Bronchial epithelial cell (primary cell): ENCODE measurements at regions not wholly inside any gene's neighbourhood (a gene's known extent, or its start where the extent isn't known, plus 50 kb on each side); places are given as distances from the start of the nearest gene placed in this dataset.
"Not testable (repeated sequence)": the region's sequence is repeated elsewhere in the genome, so short reads cannot be mapped to it uniquely, and the experiment has no call there.

Experiments used
- DNase-seq: peaks from one replicate; pipeline ENCODE4 v3.0.0-alpha.2; 2010; ENCODE audit warnings: low read depth
- FAIRE-seq: peaks from 2 replicates; lab custom pipeline; 2011; peaks lifted over from hg19 to GRCh38; lab: Jason Lieb, UNC
- H3K27me3 ChIP-seq: 2 replicates; pipeline ENCODE4 v1.5.1; 2011; ENCODE audit warnings: low read length; ENCODE audit not compliant: control insufficient read depth, insufficient read depth
- H3K36me3 ChIP-seq: 2 replicates; pipeline ENCODE4 v1.5.1; 2011; ENCODE audit warnings: low read length; ENCODE audit not compliant: control insufficient read depth, insufficient read depth
- H3K4me3 ChIP-seq: 2 replicates; pipeline ENCODE4 v1.5.1; 2011; ENCODE audit warnings: mild to moderate bottlenecking, low read depth, low read length, control low read depth
- TF ChIP-seq, protein P1 (sequence below): IDR thresholded peaks from 2 replicates; pipeline ENCODE4 v1.5.1; 2011; ENCODE audit warnings: mild to moderate bottlenecking, moderate library complexity, low read length, control low read depth, inconsistent platforms; ENCODE audit not compliant: insufficient read depth, severe bottlenecking

DNA sequence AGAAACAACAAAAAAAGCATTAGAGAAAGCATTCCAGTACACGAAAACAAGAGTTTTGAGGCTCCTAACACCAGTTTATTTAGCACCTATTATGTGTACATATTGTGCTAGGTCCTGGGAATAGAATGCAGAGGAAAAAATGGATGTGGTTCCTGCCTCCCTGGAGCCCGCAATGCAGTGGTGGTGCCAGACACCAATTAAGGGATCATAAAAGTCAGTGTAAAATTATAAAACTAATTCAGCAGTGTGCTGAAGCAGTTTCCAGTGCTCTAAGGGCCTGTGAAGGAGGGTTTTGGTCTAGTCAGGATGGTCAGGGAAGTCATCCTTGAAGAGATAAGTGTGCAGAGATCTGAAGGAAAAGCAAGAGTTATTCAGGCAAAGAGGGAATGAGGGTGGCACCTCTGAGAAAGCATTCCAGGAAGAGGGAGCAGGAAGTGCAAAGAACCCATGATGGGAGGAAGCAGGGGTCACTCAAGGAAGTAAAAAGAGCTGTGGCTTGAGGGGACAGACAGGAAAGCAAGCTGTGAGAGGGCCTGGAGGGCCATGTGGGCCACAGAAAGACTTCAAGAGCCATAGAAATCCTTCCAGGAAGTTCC, 65.2 kb upstream of the IFNLR1 start:
- Histone ChIP-seq H3K36me3 (no peaks in the 10 kb centered on the region), H3K27me3 (no peaks in the 10 kb centered on the region), H3K4me3 (no peak overlapping the region)
- no peak for FAIRE-seq
- TF ChIP-seq, protein P1, sequence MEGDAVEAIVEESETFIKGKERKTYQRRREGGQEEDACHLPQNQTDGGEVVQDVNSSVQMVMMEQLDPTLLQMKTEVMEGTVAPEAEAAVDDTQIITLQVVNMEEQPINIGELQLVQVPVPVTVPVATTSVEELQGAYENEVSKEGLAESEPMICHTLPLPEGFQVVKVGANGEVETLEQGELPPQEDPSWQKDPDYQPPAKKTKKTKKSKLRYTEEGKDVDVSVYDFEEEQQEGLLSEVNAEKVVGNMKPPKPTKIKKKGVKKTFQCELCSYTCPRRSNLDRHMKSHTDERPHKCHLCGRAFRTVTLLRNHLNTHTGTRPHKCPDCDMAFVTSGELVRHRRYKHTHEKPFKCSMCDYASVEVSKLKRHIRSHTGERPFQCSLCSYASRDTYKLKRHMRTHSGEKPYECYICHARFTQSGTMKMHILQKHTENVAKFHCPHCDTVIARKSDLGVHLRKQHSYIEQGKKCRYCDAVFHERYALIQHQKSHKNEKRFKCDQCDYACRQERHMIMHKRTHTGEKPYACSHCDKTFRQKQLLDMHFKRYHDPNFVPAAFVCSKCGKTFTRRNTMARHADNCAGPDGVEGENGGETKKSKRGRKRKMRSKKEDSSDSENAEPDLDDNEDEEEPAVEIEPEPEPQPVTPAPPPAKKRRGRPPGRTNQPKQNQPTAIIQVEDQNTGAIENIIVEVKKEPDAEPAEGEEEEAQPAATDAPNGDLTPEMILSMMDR: no peak
- DNase-seq: no peak

DNA sequence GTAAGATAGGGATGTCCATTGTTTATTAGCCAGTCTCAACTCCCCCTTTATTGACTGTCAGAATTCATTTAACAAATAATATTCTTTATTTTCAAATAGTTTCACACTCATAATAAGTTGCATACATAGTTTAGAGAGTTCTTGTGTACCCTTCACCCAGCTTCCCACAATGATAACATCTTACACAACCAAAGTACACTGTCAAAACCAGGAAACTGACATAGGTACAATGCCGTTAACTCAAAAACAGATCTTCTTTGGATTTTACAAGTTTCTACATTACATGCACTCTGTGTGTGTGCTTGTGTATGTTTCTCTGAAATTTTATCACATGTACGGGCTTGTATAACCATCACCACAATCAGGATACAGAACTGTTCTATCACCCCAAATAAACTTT, 64.4 kb upstream of the IFNLR1 start:
- Histone ChIP-seq H3K27me3 (peaks cover under 1% of the 10 kb centered on the region), H3K36me3 (no peaks in the 10 kb centered on the region), H3K4me3 (no peak overlapping the region)
- no peak for FAIRE-seq
- no peak for DNase-seq
- TF ChIP-seq, protein P1: no peak

DNA sequence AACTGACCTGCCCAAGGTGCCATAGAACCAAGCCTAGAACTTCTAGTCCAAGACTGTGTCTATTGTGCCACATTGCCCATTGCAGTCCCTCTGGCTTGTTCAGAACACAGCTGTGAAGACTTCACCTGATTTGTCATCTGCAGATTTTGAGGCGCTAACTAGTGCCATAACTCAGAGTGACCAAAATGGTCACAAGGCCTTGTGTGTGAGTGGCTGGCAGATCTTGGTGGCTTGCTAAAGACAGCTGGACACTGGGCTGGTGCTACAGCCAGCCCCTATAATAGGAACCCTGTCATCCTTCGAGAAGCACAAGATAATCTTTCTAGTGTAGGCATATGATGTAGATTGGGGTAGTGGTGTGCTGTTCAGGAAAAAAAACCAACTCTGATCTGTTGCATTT, 63.7 kb upstream of the IFNLR1 start:
- no peak for DNase-seq
- FAIRE-seq: no peak
- peaks cover 2% of the 10 kb centered on the region for H3K27me3 ChIP-seq
- TF ChIP-seq, protein P1: no peak
- no peak overlapping the region for H3K4me3 ChIP-seq
- no peaks in the 10 kb centered on the region for H3K36me3 ChIP-seq

DNA sequence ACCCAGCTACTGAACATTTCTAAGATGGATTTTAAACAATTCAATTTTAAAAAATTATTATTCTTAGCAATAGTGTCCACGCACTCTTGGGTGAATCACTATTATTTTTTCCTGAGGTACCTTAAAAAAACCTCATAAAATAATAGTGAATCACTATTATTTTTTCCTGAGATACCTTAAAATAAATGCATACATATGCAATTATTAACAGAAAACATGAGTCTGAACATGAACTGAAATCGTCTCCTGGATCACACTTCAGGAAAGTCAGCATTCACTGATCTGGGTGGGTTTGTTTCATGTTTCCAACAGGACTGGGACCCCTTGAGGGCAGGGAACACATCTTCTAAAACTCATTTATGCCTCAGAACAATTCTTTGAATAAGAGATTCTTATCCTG, 63.1 kb upstream of the IFNLR1 start:
- TF ChIP-seq, protein P1: no peak
- DNase-seq (no peak), FAIRE-seq (no peak)
- H3K36me3 ChIP-seq: no peaks in the 10 kb centered on the region
- peaks cover 2% of the 10 kb centered on the region for H3K27me3 ChIP-seq
- no peak overlapping the region for H3K4me3 ChIP-seq

DNA sequence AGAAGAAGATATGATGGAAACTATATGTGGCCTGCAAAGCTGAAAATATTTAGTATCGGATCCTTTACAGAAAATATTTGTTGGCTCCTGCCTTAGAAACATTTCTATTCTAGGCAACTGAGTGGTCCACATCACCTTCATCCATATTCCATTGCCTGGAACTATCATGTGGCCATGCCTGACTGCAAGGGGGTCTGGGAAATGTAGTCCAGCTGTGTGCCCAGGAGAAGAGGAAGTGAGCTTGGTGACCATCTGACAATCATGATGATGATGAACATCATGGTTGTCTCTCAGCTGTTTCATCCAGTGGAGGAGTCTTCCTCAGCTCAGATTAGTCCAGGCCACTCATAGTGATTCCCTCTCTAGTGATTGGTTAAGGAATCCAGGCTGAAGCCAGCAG, 61.8 kb upstream of the IFNLR1 start:
- Histone ChIP-seq H3K36me3 (no peaks in the 10 kb centered on the region), H3K4me3 (no peak overlapping the region), H3K27me3 (peaks cover 2% of the 10 kb centered on the region)
- TF ChIP-seq, protein P1: no peak
- no peak for FAIRE-seq
- DNase-seq: no peak

DNA sequence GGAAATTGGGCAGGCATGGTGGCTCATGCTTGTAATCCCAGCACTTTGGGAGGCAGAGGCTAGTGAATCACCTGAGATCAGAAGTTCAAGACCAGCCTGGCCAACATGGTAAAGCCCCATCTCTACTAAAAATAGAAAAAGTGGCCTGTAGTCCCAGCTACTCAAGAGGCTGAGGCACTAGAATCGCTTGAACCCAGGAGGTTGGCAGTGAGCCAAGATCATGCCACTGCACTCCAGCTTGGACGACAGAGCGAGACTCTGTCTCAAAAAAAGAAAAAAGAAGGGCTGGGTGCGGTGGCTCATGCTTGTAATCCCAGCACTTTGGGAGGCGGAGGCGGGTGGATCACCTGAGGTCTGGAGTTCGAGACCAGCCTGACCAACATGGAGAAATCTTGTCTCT, 60.2 kb upstream of the IFNLR1 start:
- not testable (repeated sequence) for H3K27me3 ChIP-seq, FAIRE-seq, DNase-seq, H3K36me3 ChIP-seq, H3K4me3 ChIP-seq
